ENCODE measurements at regions not wholly inside any gene's neighbourhood (a gene's known extent, or its start where the extent isn't known, plus 50 kb on each side); places are given as distances from the start of the nearest gene placed in this dataset.

DNA sequence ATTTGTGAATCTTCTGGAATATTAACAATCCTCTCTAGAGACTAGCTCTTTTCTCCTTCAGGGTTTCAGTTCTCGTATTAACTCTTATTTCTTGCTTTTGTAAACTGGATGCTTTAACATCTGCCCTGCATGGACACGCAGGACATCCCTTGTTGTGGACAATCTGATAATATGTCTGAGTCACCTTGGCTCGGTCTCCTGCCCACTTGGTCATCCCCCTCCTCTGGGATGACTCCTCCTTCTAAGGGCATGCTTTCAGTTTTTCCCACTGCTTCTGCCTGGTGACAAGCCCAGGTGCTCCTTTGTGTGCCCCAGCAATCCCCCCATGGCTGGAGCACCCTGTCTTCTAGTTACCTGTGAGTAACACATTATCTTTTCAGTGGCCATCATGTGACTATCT, 460.5 kb downstream of the DSC3 start:
- no peak for TF ChIP-seq TOX (CRISPR knock-in tag; IDR thresholded peaks at IDR 0.05; ENCODE audit: borderline replicate concordance)
- TF ChIP-seq ESRRG (CRISPR knock-in tag; IDR thresholded peaks at IDR 0.05), result no peak
- no peak for TF ChIP-seq ZNF8 (CRISPR knock-in tag; IDR thresholded peaks at IDR 0.05)
- TF ChIP-seq, protein P1, sequence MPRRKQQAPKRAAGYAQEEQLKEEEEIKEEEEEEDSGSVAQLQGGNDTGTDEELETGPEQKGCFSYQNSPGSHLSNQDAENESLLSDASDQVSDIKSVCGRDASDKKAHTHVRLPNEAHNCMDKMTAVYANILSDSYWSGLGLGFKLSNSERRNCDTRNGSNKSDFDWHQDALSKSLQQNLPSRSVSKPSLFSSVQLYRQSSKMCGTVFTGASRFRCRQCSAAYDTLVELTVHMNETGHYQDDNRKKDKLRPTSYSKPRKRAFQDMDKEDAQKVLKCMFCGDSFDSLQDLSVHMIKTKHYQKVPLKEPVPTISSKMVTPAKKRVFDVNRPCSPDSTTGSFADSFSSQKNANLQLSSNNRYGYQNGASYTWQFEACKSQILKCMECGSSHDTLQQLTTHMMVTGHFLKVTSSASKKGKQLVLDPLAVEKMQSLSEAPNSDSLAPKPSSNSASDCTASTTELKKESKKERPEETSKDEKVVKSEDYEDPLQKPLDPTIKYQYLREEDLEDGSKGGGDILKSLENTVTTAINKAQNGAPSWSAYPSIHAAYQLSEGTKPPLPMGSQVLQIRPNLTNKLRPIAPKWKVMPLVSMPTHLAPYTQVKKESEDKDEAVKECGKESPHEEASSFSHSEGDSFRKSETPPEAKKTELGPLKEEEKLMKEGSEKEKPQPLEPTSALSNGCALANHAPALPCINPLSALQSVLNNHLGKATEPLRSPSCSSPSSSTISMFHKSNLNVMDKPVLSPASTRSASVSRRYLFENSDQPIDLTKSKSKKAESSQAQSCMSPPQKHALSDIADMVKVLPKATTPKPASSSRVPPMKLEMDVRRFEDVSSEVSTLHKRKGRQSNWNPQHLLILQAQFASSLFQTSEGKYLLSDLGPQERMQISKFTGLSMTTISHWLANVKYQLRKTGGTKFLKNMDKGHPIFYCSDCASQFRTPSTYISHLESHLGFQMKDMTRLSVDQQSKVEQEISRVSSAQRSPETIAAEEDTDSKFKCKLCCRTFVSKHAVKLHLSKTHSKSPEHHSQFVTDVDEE (CRISPR knock-in tag; IDR thresholded peaks at IDR 0.05), result no peak
- no peak for TF ChIP-seq OSR1 (CRISPR knock-in tag; IDR thresholded peaks at IDR 0.05)
- TF ChIP-seq SNAI2 (CRISPR knock-in tag; IDR thresholded peaks at IDR 0.05), result no peak
- TF ChIP-seq GLIS3 (CRISPR knock-in tag; IDR thresholded peaks at IDR 0.05), result no peak
- no peak for TF ChIP-seq CSDC2 (CRISPR knock-in tag; IDR thresholded peaks at IDR 0.05)
- no peak for TF ChIP-seq ISL1 (CRISPR knock-in tag; IDR thresholded peaks at IDR 0.05)
- TF ChIP-seq PPARA (CRISPR knock-in tag; IDR thresholded peaks at IDR 0.05; ENCODE audit: borderline replicate concordance), result no peak
- no peak for TF ChIP-seq ZFP30 (CRISPR knock-in tag; IDR thresholded peaks at IDR 0.05)
- ATAC-seq, result no peak

GRCh38 chr18:30578707-30579106, 463.8 kb downstream of the DSC3 start:
- no peak for ATAC-seq

DNA sequence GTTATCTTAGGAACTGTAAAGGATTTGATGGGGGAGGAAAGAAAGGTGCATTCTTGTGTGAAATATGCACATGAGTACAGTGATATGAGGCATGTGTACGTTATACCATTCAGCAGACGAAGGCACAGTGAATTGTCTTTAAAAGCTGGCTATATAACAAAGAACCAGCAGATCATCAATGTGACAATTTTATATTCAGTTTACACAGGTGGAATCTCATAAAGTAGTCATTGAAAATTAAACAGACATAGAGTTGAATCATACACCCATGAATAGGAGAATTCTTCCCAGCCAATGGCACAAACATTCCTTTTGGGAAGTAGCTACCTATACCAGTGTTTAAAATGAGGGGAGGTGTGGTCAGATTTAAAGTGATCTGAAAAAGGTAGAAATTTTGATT, 470.3 kb downstream of the DSC3 start:
- no peak for TF ChIP-seq ZNF70 (CRISPR knock-in tag; IDR thresholded peaks at IDR 0.05)
- TF ChIP-seq CSDC2 (CRISPR knock-in tag; IDR thresholded peaks at IDR 0.05), result no peak
- TF ChIP-seq RARB (CRISPR knock-in tag; IDR thresholded peaks at IDR 0.05), result no peak
- TF ChIP-seq ZC3H10 (CRISPR knock-in tag; IDR thresholded peaks at IDR 0.05), result no peak
- no peak for TF ChIP-seq OSR1 (CRISPR knock-in tag; IDR thresholded peaks at IDR 0.05)
- TF ChIP-seq PATZ1 (CRISPR knock-in tag; IDR thresholded peaks at IDR 0.05; ENCODE audit: borderline replicate concordance), result no peak
- no peak for TF ChIP-seq ZNF565 (CRISPR knock-in tag; conservative IDR thresholded peaks at IDR 0.05; ENCODE audit: low read depth)
- no peak for TF ChIP-seq ZFP30 (CRISPR knock-in tag; IDR thresholded peaks at IDR 0.05)
- TF ChIP-seq ARNTL (CRISPR knock-in tag; IDR thresholded peaks at IDR 0.05; ENCODE audit: borderline replicate concordance, low read depth), result no peak
- TF ChIP-seq SNAI2 (CRISPR knock-in tag; IDR thresholded peaks at IDR 0.05), result no peak
- TF ChIP-seq, protein P2, sequence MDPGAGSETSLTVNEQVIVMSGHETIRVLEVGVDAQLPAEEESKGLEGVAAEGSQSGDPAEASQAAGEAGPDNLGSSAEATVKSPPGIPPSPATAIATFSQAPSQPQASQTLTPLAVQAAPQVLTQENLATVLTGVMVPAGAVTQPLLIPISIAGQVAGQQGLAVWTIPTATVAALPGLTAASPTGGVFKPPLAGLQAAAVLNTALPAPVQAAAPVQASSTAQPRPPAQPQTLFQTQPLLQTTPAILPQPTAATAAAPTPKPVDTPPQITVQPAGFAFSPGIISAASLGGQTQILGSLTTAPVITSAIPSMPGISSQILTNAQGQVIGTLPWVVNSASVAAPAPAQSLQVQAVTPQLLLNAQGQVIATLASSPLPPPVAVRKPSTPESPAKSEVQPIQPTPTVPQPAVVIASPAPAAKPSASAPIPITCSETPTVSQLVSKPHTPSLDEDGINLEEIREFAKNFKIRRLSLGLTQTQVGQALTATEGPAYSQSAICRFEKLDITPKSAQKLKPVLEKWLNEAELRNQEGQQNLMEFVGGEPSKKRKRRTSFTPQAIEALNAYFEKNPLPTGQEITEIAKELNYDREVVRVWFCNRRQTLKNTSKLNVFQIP (CRISPR knock-in tag; IDR thresholded peaks at IDR 0.05; ENCODE audit: borderline replicate concordance, low read depth), result no peak
- no peak for ATAC-seq

More at GRCh38 chr18:30578707-30579106, 463.8 kb downstream of the DSC3 start:
- TF ChIP-seq TCF4 (CRISPR knock-in tag; IDR thresholded peaks at IDR 0.05; ENCODE audit: borderline replicate concordance) (no peak), ARNTL (CRISPR knock-in tag; IDR thresholded peaks at IDR 0.05; ENCODE audit: borderline replicate concordance, low read depth) (no peak)

DNA sequence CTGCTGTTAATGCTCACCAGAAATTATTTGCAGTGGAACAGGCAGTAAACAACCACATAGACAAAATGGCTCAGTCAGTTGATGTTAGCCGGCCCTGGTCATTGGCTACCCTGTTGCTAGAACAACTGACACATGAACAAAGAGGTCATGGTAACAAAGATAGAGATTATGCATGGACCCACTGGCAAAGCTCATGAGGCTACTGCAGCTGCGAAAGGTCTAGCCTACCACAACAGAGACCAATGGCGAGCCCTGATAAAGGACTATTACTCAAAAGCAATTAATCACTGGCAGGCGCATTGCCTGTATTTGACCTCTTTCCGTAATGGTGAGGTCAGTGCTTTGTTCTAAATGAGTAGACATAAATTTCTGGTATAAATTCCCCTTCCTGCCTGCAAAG, 474.2 kb downstream of the DSC3 start:
- TF ChIP-seq ISL1 (CRISPR knock-in tag; IDR thresholded peaks at IDR 0.05), result no peak
- no peak for TF ChIP-seq ESRRG (CRISPR knock-in tag; IDR thresholded peaks at IDR 0.05)
- TF ChIP-seq TOX (CRISPR knock-in tag; IDR thresholded peaks at IDR 0.05; ENCODE audit: borderline replicate concordance), result no peak
- TF ChIP-seq PPARA (CRISPR knock-in tag; IDR thresholded peaks at IDR 0.05; ENCODE audit: borderline replicate concordance), result no peak
- no peak for TF ChIP-seq CSDC2 (CRISPR knock-in tag; IDR thresholded peaks at IDR 0.05)
- no peak for TF ChIP-seq ZC3H10 (CRISPR knock-in tag; IDR thresholded peaks at IDR 0.05)
- TF ChIP-seq ZNF70 (CRISPR knock-in tag; IDR thresholded peaks at IDR 0.05), result no peak
- TF ChIP-seq CREB5 (CRISPR knock-in tag; IDR thresholded peaks at IDR 0.05; ENCODE audit: low read depth), result no peak
- ATAC-seq, result no peak

Data from SK-N-SH treated with all-trans-retinoic acid at 6 μM for 48 hours (cell line).